Esophagus squamous epithelium (tissue), 4 donors: ENCODE measurements at regions not wholly inside any gene's neighbourhood (a gene's known extent, or its start where the extent isn't known, plus 50 kb on each side); places are given as distances from the start of the nearest gene placed in this dataset.

ENCODE experiments used
- POLR2A ChIP-seq, 4 donors: fragments of 450-650 bp; IDR thresholded peaks; one replicate each; pipeline ENCODE4 v1.6.1; 2017; ENCODE audit warnings: antibody characterized with exemption in 4 of 4, mild to moderate bottlenecking in 4 of 4, moderate library complexity in 3 of 4
- TF ChIP-seq, protein P1 (sequence below), 6 experiments: fragments of 450-650 bp in 4 of 6; fragments of 200-600 bp in 2 of 6; sonication (generic) in 2 of 6; IDR thresholded peaks; one replicate each; pipeline ENCODE4 v1.5.1; 2016 to 2019; ENCODE audit warnings: antibody characterized with exemption in 6 of 6, mild to moderate bottlenecking in 4 of 6, moderate library complexity in 4 of 6

DNA sequence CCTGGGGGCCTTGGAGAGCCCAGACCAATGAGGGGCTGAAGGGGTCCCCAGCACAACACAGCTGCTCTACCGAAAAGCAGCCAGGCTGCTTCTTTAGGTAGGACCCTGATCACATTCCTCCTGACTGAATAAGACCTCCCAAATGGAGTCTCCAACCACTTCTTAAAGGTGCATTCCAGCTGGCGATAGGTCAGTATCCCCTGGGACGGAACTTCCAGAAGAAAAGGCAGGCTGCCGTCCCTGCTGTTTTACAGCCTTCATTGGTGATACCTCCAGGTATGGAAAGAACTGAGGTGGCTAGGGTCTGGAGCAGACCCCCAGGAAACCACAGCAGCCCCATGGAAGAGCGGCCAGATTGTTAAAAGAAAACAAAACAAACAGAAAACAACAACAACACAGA, 340.6 kb downstream of the BTG1 start:
- TF ChIP-seq, protein P1, sequence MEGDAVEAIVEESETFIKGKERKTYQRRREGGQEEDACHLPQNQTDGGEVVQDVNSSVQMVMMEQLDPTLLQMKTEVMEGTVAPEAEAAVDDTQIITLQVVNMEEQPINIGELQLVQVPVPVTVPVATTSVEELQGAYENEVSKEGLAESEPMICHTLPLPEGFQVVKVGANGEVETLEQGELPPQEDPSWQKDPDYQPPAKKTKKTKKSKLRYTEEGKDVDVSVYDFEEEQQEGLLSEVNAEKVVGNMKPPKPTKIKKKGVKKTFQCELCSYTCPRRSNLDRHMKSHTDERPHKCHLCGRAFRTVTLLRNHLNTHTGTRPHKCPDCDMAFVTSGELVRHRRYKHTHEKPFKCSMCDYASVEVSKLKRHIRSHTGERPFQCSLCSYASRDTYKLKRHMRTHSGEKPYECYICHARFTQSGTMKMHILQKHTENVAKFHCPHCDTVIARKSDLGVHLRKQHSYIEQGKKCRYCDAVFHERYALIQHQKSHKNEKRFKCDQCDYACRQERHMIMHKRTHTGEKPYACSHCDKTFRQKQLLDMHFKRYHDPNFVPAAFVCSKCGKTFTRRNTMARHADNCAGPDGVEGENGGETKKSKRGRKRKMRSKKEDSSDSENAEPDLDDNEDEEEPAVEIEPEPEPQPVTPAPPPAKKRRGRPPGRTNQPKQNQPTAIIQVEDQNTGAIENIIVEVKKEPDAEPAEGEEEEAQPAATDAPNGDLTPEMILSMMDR (IDR thresholded peaks at IDR 0.05): no peak
- no peak for TF ChIP-seq POLR2A (IDR thresholded peaks at IDR 0.05)
